Stimulated activated CD4-positive, alpha-beta T cell treated with anti-CD3 and anti-CD28 coated beads, Interleukin-2, amount 100 ng/mL, for 4 hours (primary cell): ENCODE measurements at regions not wholly inside any gene's neighbourhood (a gene's known extent, or its start where the extent isn't known, plus 50 kb on each side); places are given as distances from the start of the nearest gene placed in this dataset.
"Not testable (repeated sequence)": the region's sequence is repeated elsewhere in the genome, so short reads cannot be mapped to it uniquely, and the experiment has no call there.

Experiments used
- DNase-seq: peaks from one replicate; pipeline ENCODE4 v3.0.0-alpha.2; 2020; ENCODE audit warnings: low read depth

- no peak for DNase-seq
These were observed 315.5 kb downstream of the ARRDC4 start for GRCh38 chr15:98276018-98276417.

DNA sequence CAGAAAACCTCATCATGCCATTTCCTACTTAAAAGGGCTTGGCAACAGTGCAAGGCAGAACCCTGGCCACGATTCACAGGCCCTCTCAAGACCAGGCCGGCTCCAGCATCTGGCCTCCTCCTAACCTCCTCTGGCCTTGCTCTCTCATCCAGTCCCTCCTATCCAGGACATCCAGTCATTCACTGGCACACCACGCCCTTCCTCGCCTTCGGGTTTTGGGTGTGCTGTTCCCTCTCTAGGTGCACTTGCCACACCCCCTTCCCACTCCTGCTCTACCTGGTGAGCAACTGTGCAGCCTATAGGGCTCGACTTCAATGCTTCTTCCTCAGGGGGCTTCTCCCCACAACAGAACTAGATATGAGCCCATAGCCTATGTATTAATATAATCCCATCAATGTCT is 317.1 kb downstream of the ARRDC4 start:
- DNase-seq, result no peak

- DNase-seq, result no peak
These were observed 319.9 kb downstream of the ARRDC4 start for GRCh38 chr15:98280284-98280975.

DNA sequence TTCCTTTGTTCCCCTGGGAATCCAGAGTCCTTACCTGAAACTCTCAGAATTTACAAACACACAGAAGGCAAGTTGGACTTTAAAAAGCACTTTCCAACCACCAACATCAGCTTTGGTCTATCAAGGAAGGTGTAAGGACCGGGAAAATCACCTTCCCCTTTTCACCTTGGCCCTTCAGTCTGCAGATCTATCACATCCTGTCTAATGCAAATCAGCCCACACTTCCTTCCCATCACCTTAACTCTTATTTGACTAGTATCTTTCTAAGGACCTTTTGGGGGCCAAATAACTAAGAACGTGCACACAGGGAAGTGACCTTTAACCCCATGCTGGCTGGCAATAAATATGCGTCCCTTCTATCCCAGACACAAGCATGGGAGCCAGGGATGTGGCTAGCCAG is 320.6 kb downstream of the ARRDC4 start:
- DNase-seq, result no peak

GRCh38 chr15:98282656-98283332 is 322.3 kb downstream of the ARRDC4 start:
- no peak for DNase-seq

- no peak for DNase-seq
These were observed 325.7 kb downstream of the ARRDC4 start for GRCh38 chr15:98286200-98286599.

GRCh38 chr15:98286831-98287230 is 326.3 kb downstream of the ARRDC4 start:
- DNase-seq, result no peak

GRCh38 chr15:98288091-98288590 is 327.6 kb downstream of the ARRDC4 start:
- DNase-seq, result no peak

- no peak for DNase-seq
These were observed 329.2 kb downstream of the ARRDC4 start for GRCh38 chr15:98289747-98290146.

- no peak for DNase-seq
These were observed 332.1 kb downstream of the ARRDC4 start for GRCh38 chr15:98292442-98293240.

DNA sequence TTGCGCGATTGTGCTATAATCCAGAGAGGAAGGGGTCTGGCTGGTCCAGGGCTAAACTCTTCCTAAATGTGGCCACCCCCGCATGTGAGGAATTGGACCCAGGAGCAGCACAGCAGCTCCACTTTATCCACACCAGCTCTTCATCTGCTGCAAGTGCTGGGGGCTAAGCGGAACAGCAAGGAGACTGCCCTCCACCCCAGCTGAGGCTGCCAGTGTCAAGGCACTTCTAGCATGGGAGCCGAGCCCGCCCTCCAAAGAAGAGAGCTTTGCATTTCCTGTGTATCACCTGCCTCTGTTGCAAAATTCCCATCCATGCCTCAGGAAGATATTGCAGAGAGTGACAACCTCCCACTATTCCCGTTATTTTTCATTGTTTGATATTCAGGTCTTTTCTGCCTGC is 333.6 kb downstream of the ARRDC4 start:
- no peak for DNase-seq

DNA sequence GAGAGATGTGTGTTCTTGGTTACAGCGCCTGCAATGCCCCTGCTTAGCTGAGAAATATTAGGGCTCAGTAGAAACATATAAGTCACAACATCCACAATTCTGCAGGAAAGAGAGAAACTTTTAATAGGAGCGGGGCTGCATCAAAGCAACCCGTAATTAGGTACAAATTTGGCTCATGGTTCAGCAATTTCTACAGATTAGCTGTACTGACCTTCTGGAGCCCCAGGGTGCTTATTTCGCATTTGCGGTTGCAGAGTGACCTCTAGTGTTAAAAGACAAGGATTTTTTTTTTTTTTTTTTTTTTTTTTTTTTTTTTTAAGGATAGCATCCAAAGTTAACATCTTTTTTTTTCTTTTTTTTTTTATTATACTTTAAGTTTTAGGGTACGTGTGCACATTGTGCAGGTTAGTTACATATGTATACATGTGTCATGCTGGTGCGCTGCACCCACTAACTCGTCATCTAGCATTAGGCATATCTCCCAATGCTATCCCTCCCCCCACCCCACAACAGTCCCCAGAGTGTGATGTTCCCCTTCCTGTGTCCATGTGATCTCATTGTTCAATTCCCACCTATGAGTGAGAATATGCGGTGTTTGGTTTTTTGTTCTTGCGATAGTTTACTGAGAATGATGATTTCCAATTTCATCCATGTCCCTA is 334.7 kb downstream of the ARRDC4 start:
- DNase-seq, result not testable (repeated sequence)

GRCh38 chr15:98296653-98297052 is 336.1 kb downstream of the ARRDC4 start:
- no peak for DNase-seq

GRCh38 chr15:98304371-98304770 is 343.9 kb downstream of the ARRDC4 start:
- DNase-seq, result no peak

DNA sequence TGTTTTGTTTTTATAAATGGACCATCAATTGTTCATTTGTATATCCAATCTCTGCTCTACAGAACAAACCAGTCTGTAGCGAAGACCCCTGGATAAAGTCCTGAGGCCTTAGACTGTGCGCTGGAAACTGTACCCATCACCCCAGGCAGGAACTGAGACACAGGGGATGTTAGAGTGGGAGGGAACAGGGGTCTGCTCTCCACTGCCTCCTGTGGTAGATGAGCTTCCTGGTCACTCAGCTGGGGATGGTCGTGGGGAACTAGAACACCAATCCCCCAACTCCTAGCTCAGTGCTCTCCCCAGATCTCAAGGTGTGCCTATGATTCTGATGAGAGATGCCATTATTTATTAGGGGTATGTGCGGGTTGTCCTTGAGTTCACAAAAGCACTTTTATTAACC is 340.2 kb upstream of the IGF1R start:
- no peak for DNase-seq

DNA sequence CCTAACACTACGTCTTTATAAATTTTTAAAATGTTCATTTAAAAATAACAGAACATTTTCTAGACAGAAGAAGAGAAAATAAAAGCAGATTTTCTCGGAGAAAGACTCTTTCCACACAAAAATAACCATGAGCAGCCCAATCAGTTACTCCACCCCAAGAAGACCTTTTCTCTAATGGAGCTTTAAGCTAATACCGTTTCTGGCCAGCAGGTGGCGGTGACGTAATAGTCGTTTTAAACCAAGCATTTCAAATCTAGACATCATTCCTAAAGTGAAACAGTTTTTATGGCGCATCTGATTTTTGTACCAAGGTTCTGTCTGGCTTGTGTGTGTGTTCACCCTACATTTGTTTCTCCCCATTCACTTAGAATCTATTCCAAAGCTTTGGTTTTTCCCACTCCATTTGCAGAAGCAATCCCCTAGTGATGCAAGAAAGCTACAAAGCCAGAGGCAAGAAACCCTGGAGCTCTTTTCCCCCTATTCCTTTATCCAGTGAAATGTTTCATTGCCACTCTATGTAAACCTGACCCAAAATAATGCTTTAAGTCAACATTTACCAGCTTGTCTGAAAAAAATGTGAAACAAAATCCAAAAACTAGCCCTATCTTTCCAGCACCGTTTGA is 336.7 kb upstream of the IGF1R start:
- peak; percentile 39 for DNase-seq

DNA sequence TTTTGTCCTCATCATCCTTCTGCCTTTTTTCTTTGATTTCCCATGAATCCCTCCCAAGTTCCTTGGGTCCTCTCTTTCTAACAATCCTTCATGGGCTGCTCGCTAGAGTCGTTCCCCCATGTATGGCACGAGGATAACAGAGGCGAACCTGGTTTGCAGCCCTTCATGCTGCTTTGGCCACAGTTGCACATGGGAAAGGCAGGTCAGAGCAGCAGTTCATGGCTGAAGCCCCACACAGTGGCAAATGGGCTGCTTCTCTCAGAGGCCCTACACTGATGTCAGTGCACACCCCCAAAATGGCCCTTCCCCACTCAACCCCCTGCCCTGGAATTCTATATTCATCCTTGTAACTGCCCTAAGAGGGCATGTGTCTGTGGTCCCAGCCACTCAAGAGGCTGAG is 335.4 kb upstream of the IGF1R start:
- no peak for DNase-seq

DNA sequence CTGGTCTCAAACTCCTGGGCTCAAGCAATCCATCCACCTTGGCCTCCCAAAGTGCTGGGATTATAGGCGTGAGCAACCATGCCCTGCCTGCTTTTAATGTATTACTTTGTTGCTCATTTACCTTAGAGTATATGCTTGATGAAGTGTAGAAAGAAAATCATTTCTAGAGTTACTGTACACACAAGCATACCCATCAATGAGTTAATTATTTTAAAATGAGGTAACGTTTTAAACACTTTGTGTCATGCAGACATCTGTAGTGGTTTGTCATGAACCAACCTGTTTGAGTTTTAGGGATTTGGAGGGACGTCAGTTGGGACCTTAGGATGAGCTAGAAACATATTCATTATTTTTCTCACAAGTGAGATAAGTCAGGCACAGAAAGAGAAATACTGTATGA is 332.4 kb upstream of the IGF1R start:
- no peak for DNase-seq

GRCh38 chr15:98321896-98322295 is 326.4 kb upstream of the IGF1R start:
- no peak for DNase-seq

- no peak for DNase-seq
These were observed 325.8 kb upstream of the IGF1R start for GRCh38 chr15:98322581-98322980.

GRCh38 chr15:98324341-98324970 is 323.9 kb upstream of the IGF1R start:
- DNase-seq, result no peak
